OCI-LY1 (cell line): ENCODE measurements at regions not wholly inside any gene's neighbourhood (a gene's known extent, or its start where the extent isn't known, plus 50 kb on each side); places are given as distances from the start of the nearest gene placed in this dataset.

ENCODE experiments used
- EZH2 ChIP-seq: fragments of 200-600 bp; sonication (generic), shearing (Covaris generic); IDR thresholded peaks from 2 replicates; pipeline ENCODE4 v1.8.0; 2017; ENCODE audit warnings: borderline replicate concordance, mixed run types, mild to moderate bottlenecking, antibody characterized with exemption, low read length, moderate library complexity, mixed read lengths
- TF ChIP-seq, protein P1 (sequence below): fragments of 200-600 bp; sonication (generic), shearing (Covaris generic); IDR thresholded peaks from 2 replicates; pipeline ENCODE4 v1.5.1; 2017; ENCODE audit warnings: mild to moderate bottlenecking, antibody characterized with exemption, low read length, moderate library complexity, mixed read lengths

DNA sequence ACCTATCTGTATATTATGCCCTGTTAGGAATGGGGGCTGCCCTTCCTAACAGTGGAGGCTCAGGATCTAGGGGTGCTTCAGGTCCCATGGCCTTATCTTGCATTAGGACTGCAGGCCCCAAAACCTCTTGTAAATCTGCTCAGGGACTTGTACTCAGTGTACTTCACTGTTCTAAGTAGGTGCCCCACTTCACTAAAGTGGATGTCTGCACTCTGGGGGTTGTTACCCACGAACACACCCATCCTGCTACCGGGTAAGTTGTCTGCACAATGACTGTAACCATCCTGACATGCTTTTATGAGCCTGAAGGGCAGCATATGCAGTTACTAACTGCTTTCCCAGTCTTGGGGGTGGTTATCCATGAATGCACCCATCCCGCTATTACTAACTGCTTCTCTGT is 163.0 kb downstream of the PTCSC3 start:
- TF ChIP-seq, protein P1, sequence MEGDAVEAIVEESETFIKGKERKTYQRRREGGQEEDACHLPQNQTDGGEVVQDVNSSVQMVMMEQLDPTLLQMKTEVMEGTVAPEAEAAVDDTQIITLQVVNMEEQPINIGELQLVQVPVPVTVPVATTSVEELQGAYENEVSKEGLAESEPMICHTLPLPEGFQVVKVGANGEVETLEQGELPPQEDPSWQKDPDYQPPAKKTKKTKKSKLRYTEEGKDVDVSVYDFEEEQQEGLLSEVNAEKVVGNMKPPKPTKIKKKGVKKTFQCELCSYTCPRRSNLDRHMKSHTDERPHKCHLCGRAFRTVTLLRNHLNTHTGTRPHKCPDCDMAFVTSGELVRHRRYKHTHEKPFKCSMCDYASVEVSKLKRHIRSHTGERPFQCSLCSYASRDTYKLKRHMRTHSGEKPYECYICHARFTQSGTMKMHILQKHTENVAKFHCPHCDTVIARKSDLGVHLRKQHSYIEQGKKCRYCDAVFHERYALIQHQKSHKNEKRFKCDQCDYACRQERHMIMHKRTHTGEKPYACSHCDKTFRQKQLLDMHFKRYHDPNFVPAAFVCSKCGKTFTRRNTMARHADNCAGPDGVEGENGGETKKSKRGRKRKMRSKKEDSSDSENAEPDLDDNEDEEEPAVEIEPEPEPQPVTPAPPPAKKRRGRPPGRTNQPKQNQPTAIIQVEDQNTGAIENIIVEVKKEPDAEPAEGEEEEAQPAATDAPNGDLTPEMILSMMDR: no peak
- no peak for TF ChIP-seq EZH2
